ENCODE measurements at regions not wholly inside any gene's neighbourhood (a gene's known extent, or its start where the extent isn't known, plus 50 kb on each side); places are given as distances from the start of the nearest gene placed in this dataset.

DNA sequence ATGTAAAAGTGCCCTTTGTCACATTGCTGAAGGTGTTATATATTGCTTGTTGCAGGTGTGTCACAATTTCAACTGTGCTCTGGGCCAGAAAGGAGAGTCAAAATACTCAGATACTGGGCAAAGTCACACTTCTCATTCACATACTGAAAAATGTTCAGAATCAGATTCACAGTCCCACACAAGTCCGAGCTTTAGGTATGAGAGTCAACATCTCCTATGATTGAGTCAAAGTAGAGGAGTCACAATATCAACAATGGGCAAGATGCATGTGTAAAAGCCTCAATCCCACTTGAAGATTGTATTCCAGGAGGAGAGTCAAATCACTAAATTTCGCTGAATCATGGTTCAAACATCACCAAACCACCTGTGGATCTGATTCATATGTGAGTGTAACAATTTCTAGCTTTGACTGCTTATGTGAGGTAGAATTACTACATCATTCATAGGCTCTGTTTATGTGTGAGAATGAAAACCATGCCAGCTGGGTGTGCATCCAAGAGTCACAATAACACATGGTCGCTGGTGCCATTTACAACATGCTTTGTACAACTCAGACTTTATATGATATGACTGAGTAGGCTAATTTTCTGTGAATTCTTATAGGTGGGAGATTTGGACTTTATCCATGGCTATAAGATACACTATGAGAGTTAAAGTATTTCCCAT is 1039.8 kb upstream of the AMELY start:
- TF ChIP-seq POLR2A (IDR thresholded peaks at IDR 0.05): no peak
- TF ChIP-seq, protein P1, sequence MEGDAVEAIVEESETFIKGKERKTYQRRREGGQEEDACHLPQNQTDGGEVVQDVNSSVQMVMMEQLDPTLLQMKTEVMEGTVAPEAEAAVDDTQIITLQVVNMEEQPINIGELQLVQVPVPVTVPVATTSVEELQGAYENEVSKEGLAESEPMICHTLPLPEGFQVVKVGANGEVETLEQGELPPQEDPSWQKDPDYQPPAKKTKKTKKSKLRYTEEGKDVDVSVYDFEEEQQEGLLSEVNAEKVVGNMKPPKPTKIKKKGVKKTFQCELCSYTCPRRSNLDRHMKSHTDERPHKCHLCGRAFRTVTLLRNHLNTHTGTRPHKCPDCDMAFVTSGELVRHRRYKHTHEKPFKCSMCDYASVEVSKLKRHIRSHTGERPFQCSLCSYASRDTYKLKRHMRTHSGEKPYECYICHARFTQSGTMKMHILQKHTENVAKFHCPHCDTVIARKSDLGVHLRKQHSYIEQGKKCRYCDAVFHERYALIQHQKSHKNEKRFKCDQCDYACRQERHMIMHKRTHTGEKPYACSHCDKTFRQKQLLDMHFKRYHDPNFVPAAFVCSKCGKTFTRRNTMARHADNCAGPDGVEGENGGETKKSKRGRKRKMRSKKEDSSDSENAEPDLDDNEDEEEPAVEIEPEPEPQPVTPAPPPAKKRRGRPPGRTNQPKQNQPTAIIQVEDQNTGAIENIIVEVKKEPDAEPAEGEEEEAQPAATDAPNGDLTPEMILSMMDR (IDR thresholded peaks at IDR 0.05): no peak
